Spleen (tissue), 11 donors: ENCODE measurements at regions not wholly inside any gene's neighbourhood (a gene's known extent, or its start where the extent isn't known, plus 50 kb on each side); places are given as distances from the start of the nearest gene placed in this dataset.

ENCODE experiments used
- DNase-seq: peaks from one replicate; pipeline ENCODE4 v3.0.0-alpha.2; 2020
- H3K27ac ChIP-seq, 8 donors: fragments of 200-600 bp; sonication (generic) in 7 of 8; 1 replicate in 4 of 8; 2 replicates in 4 of 8; pipeline versions ENCODE4 v1.5.0 to v1.8.0; 2016 to 2021; ENCODE audit warnings: inconsistent platforms in 4 of 8, mild to moderate bottlenecking in 4 of 8, moderate library complexity in 1 of 8
- H3K27me3 ChIP-seq, 7 donors: fragments of 200-600 bp; sonication (generic) in 6 of 7; replicated peaks in 1 of 7; 1 replicate in 4 of 7; 2 replicates in 3 of 7; pipeline versions ENCODE4 v1.5.0 to v1.8.0; 2016 to 2021; ENCODE audit warnings: inconsistent platforms in 3 of 7, mild to moderate bottlenecking in 1 of 7
- H3K36me3 ChIP-seq, 6 donors: fragments of 200-600 bp; sonication (generic) in 5 of 6; 1 replicate in 4 of 6; 2 replicates in 2 of 6; pipeline versions ENCODE4 v1.5.0 to v1.8.0; 2016 to 2021; ENCODE audit warnings: inconsistent platforms in 2 of 6
- H3K4me1 ChIP-seq, 6 donors: fragments of 200-600 bp; sonication (generic) in 5 of 6; 1 replicate in 3 of 6; 2 replicates in 3 of 6; pipeline versions ENCODE4 v1.5.0 to v1.8.0; 2016 to 2021; ENCODE audit warnings: inconsistent platforms in 3 of 6
- H3K4me3 ChIP-seq, 8 donors: fragments of 200-600 bp; sonication (generic) in 7 of 8; 1 replicate in 4 of 8; 2 replicates in 4 of 8; pipeline versions ENCODE4 v1.5.0 to v1.8.0; 2016 to 2021; ENCODE audit warnings: inconsistent platforms in 4 of 8, mild to moderate bottlenecking in 4 of 8, moderate library complexity in 2 of 8
- H3K9me3 ChIP-seq, 8 donors: fragments of 200-600 bp; sonication (generic) in 7 of 8; 1 replicate in 4 of 8; 2 replicates in 4 of 8; pipeline versions ENCODE4 v1.5.0 to v1.8.0; 2016 to 2021; ENCODE audit warnings: inconsistent platforms in 4 of 8
- POLR2A ChIP-seq, 3 donors: fragments of 450-650 bp; IDR thresholded peaks; one replicate each; pipeline ENCODE4 v1.5.1; 2017; ENCODE audit warnings: antibody characterized with exemption in 3 of 3, mild to moderate bottlenecking in 1 of 3
- POLR2AphosphoS5 ChIP-seq, 3 donors: sonication (generic); formaldehyde crosslinking; IDR thresholded peaks; one replicate each; pipeline ENCODE4 v1.5.1; 2017; ENCODE audit warnings: antibody characterized with exemption in 3 of 3
- WGBS, 5 donors: extraction: QIAGEN DNeasy Blood & Tissue Kit in 3 of 5; methylation state at CpG; one replicate each; pipeline versions ENCODE4 v1.1.5 to v1.1.7; 2013 to 2018; 5-methylcytosine and 5-hydroxymethylcytosine counted together
- intact Hi-C: fragments of 100-400 bp; cut with DNase I; formaldehyde crosslinking; loops from one replicate; pipeline ENCODE4 v1.15.0; 2023; ENCODE audit warnings: low total_unique reads
- TF ChIP-seq, protein P1 (sequence below), 11 experiments: fragments of 200-600 bp in 7 of 11; fragments of 450-650 bp in 4 of 11; sonication (generic) in 4 of 11; IDR thresholded peaks in 8 of 11; conservative IDR thresholded peaks in 3 of 11; 1 replicate in 7 of 11; 2 replicates in 4 of 11; pipeline versions ENCODE4 v1.4.0 to v1.8.0; 2016 to 2021; ENCODE audit warnings: antibody characterized with exemption in 11 of 11, inconsistent platforms in 4 of 11, mild to moderate bottlenecking in 1 of 11
- donor health status: healthy with polysubstance abuse.
- donor health status: DM: no; HTN: no; CAD: no; lungs with moderate emphysema.
- donor health status: DM: no; HTN: no; CAD: no.
- donor health status: Bipolar disorder and iron deficiency.
- donor health status: healthy.
- donor health status: DM: no; HTN: no; CAD: no.
- donor health status: DM: yes; HTN: yes; CAD: no.

DNA sequence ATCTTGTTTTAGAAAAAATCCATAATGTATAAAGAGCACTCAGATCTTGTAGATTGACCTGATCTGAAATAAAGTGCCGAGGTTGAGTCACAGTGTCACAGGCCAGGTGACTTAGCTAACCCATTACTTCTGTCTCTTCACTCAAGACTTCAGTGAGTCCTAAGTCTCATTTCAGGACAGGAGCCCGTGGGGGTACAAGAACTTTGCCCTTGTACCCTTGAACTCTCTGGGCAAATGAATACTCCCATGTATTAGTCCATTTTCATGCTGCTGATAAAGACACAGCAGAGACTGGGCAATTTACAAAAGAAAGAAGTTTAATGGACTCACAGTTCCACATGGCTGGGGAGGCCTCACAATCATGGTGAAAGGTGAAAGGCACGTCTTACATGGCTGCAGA lies 160.2 kb downstream of the ZPLD1 start:
- H3K9me3 ChIP-seq, result peaks cover 0 to 7% (median 0%) of the 10 kb centered on the region in 8 donors
- no peaks in the 10 kb centered on the region for H3K27me3 ChIP-seq
- 54 to 85% (median 71%) methylated on average over 3 of the region's 3 CpGs for WGBS, 5 donors
- no peak overlapping the region for H3K4me3 ChIP-seq
- no peak overlapping the region for H3K27ac ChIP-seq
- H3K36me3 ChIP-seq, result no peaks in the 10 kb centered on the region
- no peaks in the 10 kb centered on the region for H3K4me1 ChIP-seq
- no peak for DNase-seq
- intact Hi-C loops, result no loop called here
- TF ChIP-seq, protein P1, sequence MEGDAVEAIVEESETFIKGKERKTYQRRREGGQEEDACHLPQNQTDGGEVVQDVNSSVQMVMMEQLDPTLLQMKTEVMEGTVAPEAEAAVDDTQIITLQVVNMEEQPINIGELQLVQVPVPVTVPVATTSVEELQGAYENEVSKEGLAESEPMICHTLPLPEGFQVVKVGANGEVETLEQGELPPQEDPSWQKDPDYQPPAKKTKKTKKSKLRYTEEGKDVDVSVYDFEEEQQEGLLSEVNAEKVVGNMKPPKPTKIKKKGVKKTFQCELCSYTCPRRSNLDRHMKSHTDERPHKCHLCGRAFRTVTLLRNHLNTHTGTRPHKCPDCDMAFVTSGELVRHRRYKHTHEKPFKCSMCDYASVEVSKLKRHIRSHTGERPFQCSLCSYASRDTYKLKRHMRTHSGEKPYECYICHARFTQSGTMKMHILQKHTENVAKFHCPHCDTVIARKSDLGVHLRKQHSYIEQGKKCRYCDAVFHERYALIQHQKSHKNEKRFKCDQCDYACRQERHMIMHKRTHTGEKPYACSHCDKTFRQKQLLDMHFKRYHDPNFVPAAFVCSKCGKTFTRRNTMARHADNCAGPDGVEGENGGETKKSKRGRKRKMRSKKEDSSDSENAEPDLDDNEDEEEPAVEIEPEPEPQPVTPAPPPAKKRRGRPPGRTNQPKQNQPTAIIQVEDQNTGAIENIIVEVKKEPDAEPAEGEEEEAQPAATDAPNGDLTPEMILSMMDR (IDR thresholded peaks at IDR 0.05 in 8 of 11, conservative IDR thresholded peaks at IDR 0.05 in 3 of 11), result no peak
- no peak for TF ChIP-seq POLR2AphosphoS5 (IDR thresholded peaks at IDR 0.05)
- no peak for TF ChIP-seq POLR2A (IDR thresholded peaks at IDR 0.05)

DNA sequence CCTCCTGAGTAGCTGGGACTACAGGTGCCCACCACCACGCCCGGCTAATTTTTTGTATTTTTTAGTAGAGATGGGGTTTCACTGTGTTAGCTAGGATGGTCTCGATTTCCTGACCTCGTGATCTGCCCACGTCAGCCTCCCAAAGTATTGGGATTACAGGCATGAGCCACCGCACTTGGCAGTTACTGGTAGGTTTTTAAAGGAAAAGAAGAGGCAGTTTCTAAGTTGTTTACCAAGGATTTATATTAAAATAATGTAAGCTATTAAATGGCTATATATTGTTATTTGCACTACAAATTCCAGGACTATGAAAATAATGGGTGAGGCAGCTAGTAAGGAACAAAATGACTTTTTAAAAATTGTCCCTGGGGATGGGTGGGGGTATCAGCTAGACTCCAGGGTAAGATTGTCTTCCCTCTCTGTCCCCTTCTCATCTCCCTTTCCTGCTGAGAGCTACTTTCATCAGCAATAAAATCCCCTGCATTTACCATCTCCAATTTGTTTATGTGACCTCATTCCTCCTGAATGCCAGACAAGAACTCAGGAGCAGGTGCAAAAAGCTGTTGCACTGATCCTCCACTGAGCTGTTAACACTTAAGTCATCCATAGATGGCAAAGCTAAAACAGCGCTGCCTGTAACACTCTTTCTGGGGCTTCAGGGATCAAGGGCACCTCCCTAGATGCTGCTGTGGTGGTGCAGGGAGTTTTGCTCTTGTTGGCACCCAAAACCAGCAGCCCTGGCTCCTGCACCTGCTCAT lies 165.2 kb downstream of the ZPLD1 start:
- no peak overlapping the region for H3K4me3 ChIP-seq
- 84 to 97% (median 89%) methylated on average over 7 of the region's 7 CpGs for WGBS, 5 donors
- no peaks in the 10 kb centered on the region for H3K36me3 ChIP-seq
- no peaks in the 10 kb centered on the region for H3K9me3 ChIP-seq
- no peak for TF ChIP-seq POLR2A (IDR thresholded peaks at IDR 0.05)
- TF ChIP-seq, protein P1 (IDR thresholded peaks at IDR 0.05 in 8 of 11, conservative IDR thresholded peaks at IDR 0.05 in 3 of 11), result no peak
- TF ChIP-seq POLR2AphosphoS5 (IDR thresholded peaks at IDR 0.05), result no peak
- no peaks in the 10 kb centered on the region for H3K4me1 ChIP-seq
- no peaks in the 10 kb centered on the region for H3K27me3 ChIP-seq
- no peak overlapping the region for H3K27ac ChIP-seq
- intact Hi-C loops, result no loop called here
- no peak for DNase-seq

DNA sequence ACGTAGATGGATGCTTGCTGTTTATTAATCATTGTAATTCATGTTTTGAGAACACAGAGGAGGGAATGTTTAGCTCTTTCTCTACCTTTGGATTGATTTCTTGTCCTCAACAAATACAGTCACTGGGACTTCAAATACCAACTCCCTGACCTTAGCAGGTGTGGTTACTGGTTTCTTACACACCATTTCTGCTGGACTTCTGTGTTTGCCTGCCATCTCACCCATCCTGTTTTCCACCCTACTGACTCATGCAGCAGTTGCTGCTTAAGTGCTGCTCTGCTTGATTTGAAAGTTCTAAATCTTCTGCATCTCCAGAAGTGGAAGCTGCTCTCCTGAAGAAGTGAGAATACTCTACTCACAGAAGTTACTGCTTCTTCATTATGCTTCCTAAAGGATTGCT lies 170.3 kb downstream of the ZPLD1 start:
- no peaks in the 10 kb centered on the region for H3K27me3 ChIP-seq
- intact Hi-C loops, result no loop called here
- 53 to 89% (median 76%) methylated on average over 1 of the region's 1 CpG for WGBS, 5 donors
- H3K27ac ChIP-seq, result no peak overlapping the region
- H3K4me1 ChIP-seq, result no peaks in the 10 kb centered on the region
- DNase-seq, result no peak
- no peaks in the 10 kb centered on the region for H3K36me3 ChIP-seq
- no peaks in the 10 kb centered on the region for H3K9me3 ChIP-seq
- TF ChIP-seq, protein P1 (IDR thresholded peaks at IDR 0.05 in 8 of 11, conservative IDR thresholded peaks at IDR 0.05 in 3 of 11), result no peak
- TF ChIP-seq POLR2A (IDR thresholded peaks at IDR 0.05), result no peak
- no peak for TF ChIP-seq POLR2AphosphoS5 (IDR thresholded peaks at IDR 0.05)
- no peak overlapping the region for H3K4me3 ChIP-seq

DNA sequence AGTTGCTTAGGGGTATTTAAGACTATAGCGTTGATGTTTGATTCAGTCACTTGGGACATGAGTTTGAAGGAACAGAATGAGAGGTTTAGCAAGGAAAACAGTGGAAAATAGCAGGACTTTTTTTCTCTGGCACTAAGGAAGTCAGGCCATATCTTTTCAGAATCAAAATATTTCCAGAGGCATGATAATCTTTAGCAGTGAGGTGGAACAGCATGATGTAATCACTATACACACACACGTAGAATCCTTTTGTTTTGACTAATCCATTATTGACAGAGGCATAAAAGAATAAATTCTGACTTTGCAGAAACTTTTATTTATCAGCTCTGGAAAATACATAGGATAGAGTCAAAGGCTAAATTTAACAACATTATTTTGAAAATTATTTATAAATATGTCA lies 174.1 kb downstream of the ZPLD1 start:
- Histone ChIP-seq H3K4me3 (no peak overlapping the region), H3K4me1 (no peaks in the 10 kb centered on the region), H3K9me3 (no peaks in the 10 kb centered on the region), H3K27ac (no peak overlapping the region), H3K27me3 (no peaks in the 10 kb centered on the region), H3K36me3 (no peaks in the 10 kb centered on the region)
- intact Hi-C loops, result no loop called here
- DNase-seq, result no peak
- 66 to 92% (median 84%) methylated on average over 2 of the region's 2 CpGs for WGBS, 5 donors
- TF ChIP-seq, protein P1 (IDR thresholded peaks at IDR 0.05 in 8 of 11, conservative IDR thresholded peaks at IDR 0.05 in 3 of 11), result no peak
- no peak for TF ChIP-seq POLR2AphosphoS5 (IDR thresholded peaks at IDR 0.05)
- TF ChIP-seq POLR2A (IDR thresholded peaks at IDR 0.05), result no peak
